ENCODE measurements at regions not wholly inside any gene's neighbourhood (a gene's known extent, or its start where the extent isn't known, plus 50 kb on each side); places are given as distances from the start of the nearest gene placed in this dataset.
"Not testable (repeated sequence)": the region's sequence is repeated elsewhere in the genome, so short reads cannot be mapped to it uniquely, and the experiment has no call there.

DNA sequence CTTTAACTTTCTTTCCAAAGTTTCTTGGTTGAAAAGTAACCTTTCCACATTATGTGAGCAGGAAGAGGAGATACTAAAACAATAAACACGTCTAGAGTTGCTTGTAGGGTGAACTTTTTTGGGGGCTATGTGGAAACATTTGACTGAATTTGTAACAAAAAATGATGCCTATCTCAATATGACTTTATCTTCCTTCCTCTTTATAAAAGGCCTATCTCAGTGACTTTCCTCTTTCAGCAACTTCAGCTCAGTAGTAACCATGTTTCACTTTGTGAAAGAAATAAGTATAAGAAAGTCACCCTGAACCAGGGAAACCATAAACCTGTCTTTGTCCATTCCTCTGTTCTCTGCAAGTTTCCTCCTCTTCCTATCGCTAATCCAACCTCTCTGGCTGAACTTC is 124.7 kb upstream of the TMEM164 start:
- no peak for DNase-seq (ENCODE audit: low read depth, low spot score)

GRCh38 chrX:109879991-109880390 is 122.9 kb upstream of the TMEM164 start:
- no peak for DNase-seq (ENCODE audit: low read depth, low spot score)

DNA sequence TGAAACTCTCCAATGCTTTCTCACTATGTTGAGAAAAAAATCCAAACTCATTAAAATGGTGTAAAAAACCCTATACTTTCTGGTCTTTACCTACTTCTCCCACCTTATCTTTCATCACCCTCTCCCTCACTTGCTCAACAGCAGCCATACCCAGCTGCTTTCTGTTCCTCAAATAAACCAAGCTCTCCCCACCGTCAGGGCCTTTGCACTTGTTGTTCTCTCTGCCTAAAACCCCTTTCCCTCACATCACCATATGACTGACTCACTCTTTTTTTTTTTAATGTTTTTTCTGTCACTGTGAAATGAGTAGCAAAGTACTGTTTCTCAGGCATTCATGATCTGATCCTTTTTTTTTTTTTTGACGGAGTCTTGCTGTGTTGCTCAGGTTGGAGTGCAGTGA is 122.3 kb upstream of the TMEM164 start:
- no peak for DNase-seq (ENCODE audit: low read depth, low spot score)

DNA sequence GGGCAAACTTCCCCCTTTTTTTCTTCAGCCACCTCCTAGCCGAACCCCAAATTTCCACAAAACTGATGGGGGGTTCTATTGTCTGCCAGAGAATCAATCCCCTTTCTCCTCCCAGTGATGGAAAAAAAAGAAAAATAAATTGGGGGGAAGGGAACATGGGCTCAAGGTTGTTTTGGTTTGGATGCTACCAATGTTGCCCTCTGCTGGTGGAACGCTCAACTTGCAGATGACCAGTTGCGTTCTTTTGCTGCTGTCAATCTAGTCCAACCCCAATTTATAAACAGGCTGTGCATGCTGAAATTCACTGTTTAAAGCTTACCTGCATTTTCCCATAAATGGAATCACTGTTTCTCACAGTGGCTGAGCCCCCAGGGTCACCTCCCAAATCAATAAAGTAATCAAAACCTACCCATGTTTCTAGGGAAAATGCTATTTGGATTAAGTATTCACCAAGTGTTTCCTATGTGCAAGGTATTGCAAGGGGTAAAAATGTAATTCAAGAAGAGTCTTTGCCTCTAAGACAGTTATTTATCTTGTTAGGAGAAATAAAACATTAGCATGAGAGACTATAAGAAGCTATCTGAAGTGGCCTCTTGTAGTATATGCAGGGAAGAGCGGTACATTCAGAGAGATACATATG is 116.7 kb upstream of the TMEM164 start:
- DNase-seq (ENCODE audit: low read depth, low spot score): peak; percentile 64

- peak; percentile 35 for DNase-seq (ENCODE audit: low read depth, low spot score)
Observed at GRCh38 chrX:109889289-109890006, 113.5 kb upstream of the TMEM164 start.

- no peak for DNase-seq (ENCODE audit: low read depth, low spot score)
Observed at GRCh38 chrX:109890300-109890699, 112.6 kb upstream of the TMEM164 start.

- peak; percentile 73 for DNase-seq (ENCODE audit: low read depth, low spot score)
Observed at GRCh38 chrX:109890910-109891502, 111.9 kb upstream of the TMEM164 start.

DNA sequence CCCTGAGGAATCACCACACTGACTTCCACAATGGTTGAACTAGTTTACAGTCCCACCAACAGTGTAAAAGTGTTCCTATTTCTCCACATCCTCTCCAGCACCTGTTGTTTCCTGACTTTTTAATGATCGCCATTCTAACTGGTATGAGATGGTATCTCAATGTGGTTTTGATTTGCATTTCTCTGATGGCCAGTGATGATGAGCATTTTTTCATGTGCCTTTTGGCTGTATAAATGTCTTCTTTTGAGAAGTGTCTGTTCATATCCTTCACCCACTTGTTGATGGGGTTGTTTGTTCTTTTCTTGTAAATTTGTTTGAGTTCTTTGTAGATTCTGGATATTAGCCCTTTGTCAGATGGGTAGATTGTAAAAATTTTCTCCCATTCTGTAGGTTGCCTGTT is 106.9 kb upstream of the TMEM164 start:
- not testable (repeated sequence) for DNase-seq (ENCODE audit: low read depth, low spot score)

DNA sequence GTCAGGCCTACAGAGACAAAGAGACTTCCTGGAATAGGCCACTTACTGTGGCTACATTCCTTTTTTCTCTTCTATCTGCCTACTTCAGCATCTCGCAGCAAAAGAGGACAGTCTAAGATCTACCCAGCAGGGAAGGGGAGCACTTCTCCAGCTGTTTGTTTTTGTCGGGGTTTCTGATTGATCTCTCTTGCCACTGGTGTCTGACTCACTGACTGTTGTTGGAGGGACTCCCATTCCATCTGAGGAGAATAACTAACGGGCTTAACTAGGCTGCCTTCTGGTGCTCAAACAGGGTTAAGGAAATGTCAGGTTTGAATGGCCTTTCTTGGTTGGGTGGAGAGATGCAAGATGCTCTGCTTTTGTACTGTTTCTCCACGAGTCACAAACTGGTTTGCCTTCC is 100.2 kb upstream of the TMEM164 start:
- DNase-seq (ENCODE audit: low read depth, low spot score): peak; percentile 65

DNA sequence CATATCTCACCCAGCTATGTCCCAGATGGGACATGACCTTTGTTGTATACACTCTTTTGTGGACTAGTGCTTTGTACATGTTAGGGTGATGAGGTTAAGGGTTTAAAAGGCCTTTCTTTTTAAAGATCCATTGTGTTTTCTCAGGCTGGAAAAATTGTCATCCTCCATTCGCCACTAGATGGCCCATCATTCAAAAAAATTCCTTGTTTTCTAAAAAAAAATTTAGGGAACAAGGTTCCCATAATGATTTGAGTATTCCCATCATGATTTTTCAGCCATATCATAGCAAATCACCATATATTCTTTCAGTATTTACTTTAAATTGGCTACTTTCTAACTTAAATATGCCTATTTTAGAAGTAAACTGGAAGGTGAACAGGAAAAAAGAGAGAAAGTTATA is 91.9 kb upstream of the TMEM164 start:
- DNase-seq (ENCODE audit: low read depth, low spot score): peak; percentile 16

DNA sequence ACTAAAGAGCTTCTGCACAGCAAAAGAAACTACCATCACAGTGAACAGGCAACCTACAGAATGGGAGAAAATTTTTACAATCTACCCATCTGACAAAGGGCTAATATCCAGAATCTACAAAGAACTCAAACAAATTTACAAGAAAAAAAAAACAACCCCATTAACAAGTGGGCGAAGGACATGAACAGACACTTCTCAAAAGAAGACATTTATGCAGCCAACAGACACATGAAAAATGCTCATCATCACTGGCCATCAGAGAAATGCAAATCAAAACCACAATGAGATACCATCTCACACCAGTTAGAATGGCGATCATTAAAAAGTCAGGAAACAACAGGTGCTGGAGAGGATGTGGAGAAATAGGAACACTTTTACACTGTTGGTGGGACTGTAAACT is 89.9 kb upstream of the TMEM164 start:
- DNase-seq (ENCODE audit: low read depth, low spot score): not testable (repeated sequence)

DNA sequence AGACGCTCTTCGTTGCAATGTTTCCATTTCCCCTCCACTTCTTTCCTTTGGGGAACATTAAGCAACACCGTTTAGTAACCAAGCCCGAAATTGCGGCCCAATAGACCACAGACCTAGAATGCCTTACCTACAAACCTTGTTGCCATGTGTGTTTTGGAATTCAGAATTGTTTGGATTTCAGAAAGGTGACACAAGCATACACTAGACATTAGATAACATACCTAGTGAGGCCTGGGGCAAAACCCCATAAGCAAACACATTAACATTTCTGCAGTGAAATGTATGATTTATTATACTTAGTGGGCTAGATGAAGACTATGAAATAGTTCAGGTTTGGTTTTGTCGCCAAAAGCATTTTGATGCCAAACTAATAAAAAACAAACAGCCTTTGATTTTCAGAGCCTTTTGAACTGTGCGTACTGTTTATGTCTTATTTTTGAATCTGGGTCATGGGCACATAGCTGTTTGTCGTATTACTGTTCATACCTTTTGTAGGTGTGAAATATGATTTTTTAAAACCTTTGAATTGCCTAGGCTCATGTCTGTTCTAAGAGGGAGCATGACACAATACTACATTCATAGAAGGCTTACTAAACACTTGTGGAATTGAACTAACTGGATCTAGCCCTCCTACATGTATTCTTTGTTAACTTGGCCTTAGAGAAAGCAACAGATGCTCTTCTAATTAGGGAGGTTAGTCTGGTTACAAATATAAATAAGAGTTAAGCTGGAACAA is 88.6 kb upstream of the TMEM164 start:
- DNase-seq (ENCODE audit: low read depth, low spot score): no peak

DNA sequence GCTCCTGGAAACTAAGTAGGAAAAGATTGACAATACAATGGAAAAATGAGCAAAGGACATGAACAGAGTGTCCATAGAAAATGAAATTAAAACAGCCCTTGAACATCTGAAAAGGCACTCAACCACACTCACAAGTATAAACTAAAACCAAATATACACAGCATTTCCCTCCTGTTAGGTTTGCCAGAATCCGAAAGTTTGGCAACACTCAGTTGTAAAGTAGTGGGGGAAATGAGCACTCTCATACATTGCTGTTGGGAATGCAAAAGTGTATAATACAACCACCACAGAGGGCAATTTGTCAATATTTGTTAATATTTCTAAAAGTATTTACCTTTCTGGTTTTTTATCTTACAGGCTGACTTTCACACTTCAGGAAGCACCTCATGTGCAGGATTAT is 84.2 kb upstream of the TMEM164 start:
- DNase-seq (ENCODE audit: low read depth, low spot score): no peak

DNA sequence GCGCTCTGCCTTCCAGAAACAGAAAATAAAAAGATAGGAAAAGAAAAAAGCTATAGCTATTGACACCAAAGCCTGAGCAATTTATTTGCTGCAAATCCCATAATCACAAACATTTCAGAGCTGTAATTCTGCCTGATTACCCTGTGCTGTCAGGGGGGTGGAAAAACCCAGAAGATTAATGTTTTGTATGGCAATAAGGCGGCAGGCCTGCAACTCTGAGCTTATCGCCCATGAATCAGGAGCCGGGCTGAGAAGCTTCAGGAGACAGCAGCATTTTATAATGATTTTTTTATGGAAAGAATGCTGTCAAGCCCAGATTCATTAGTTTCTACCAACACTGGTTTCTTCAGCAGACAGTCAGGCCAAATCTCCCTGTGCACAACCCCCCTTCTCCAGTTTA is 82.6 kb upstream of the TMEM164 start:
- DNase-seq (ENCODE audit: low read depth, low spot score): no peak

GRCh38 chrX:109920868-109921267 is 82.0 kb upstream of the TMEM164 start:
- DNase-seq (ENCODE audit: low read depth, low spot score): no peak

- no peak for DNase-seq (ENCODE audit: low read depth, low spot score)
Observed at GRCh38 chrX:109922190-109922589, 80.7 kb upstream of the TMEM164 start.

DNA sequence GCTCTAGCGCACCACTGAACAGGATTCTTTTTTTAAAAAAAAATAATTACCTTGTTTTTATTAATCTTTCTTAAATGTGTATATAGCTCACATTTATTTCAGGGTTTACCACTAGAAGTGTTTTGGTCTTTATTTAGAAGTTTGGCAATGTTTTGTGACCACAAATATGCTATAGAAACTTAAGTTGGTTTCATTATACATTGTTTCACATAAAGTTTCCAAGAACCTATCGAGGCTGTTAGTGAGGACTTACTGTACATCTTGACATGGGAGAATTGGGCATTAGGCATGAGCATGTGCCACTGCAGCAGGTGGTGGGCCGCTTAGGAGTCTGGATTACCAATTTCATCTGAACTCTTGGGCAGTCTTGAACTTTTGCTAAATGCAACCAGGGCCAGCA is 77.9 kb upstream of the TMEM164 start:
- DNase-seq (ENCODE audit: low read depth, low spot score): not testable (repeated sequence)

- DNase-seq (ENCODE audit: low read depth, low spot score): no peak
Observed at GRCh38 chrX:109925656-109926055, 77.3 kb upstream of the TMEM164 start.

DNA sequence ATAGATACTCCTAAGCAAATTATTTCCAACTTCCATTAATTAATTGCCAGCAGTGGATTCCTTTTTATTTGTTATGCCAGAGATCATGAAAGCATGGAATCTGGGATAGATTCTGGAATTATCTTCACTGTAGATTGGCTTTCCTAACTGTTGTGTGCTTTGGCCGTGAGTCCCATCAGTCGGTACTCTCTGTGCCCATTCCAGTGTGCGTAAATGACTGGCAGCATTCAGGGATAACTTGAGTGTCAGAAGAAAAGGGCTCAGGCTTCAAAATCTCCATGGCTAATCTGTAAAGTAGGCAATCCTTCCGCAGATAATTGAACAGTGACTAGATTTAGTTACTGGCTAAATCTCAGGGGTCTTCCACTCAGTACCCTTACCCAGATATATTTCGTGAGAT is 76.8 kb upstream of the TMEM164 start:
- no peak for DNase-seq (ENCODE audit: low read depth, low spot score)

DNA sequence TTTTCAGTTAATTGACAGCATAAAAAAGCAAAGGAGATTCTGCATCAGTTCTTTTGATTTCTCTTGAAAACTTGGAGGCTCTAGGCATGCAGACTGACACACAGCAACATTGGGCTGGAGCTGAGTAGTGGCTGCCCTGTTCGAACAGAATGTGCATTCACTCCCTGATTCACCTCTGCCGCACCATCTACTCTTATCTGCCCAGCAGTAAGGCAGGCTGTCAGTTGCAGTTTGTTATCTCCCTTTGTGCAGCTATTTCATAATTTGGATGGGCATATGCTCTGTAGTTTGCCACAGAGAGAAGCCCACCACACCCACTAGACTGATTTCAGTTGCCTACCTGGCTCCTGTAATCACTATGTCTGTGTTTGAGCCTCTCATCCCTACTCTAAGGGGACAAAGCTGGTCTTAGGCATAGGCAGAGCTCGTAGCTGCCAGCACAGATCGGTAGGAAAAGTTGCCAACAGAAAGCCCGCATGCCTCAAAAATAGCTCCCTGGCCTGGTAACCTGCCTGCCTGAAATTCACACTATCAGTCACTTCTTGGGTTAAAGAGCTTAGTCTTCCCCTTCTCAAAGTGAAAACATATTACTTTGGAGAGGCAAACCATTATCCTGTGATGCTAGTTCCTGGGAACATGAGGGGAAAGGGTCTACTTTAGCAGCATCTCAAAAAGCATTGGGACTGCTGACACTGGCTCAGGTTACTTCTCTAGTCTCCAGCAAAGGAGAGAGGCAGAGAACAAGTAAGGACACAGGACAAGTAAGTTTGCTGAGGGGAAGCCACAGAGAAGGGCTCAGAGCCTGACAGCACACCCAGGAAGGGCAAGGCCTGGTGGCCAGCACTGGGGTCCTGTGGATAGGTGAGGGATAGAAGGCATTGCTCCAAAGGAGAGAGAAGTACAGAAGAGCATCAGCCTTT is 75.9 kb upstream of the TMEM164 start:
- DNase-seq (ENCODE audit: low read depth, low spot score): no peak

GRCh38 chrX:109927663-109928273 is 75.1 kb upstream of the TMEM164 start:
- DNase-seq (ENCODE audit: low read depth, low spot score): no peak
